ENCODE measurements at regions not wholly inside any gene's neighbourhood (a gene's known extent, or its start where the extent isn't known, plus 50 kb on each side); places are given as distances from the start of the nearest gene placed in this dataset.

- TF ChIP-seq ARNT (IDR thresholded peaks at IDR 0.05) (no peak), HDGF (IDR thresholded peaks at IDR 0.05; ENCODE audit: borderline replicate concordance) (no peak), SP1 (IDR thresholded peaks at IDR 0.05) (no peak), SUZ12 (IDR thresholded peaks at IDR 0.05) (no peak), ELF4 (IDR thresholded peaks at IDR 0.05) (no peak), TARDBP (IDR thresholded peaks at IDR 0.05) (no peak), FOXK2 (IDR thresholded peaks at IDR 0.05) (no peak), FOXA1 (IDR thresholded peaks at IDR 0.05) (no peak), FOXM1 (IDR thresholded peaks at IDR 0.05; ENCODE audit: borderline replicate concordance) (no peak), PKNOX1 (IDR thresholded peaks at IDR 0.05) (no peak)
Measured at GRCh38 chr2:19687017-19687659, 214.6 kb downstream of the TTC32 start.
